ENCODE measurements at regions not wholly inside any gene's neighbourhood (a gene's known extent, or its start where the extent isn't known, plus 50 kb on each side); places are given as distances from the start of the nearest gene placed in this dataset.

DNA sequence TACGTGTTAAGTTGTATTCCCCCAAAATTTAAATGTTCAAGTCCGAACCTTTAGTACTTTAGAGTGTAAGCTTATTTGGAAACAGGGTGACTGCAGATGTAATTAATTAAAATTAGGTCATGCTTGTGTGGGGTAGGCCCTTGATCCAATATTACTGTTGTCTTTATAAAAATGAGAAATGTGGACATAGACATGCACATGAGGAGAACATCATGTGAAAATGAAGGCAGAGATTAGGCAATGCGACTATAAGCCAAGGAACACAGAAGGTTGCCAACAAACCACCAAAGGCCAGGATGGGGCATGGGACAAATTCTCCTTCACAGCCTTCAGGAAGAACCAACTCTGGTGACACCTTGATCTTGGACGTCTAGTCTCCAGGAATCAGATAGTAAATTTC is 1698.4 kb upstream of the SLC10A2 start:
- DNase-seq = no peak

DNA sequence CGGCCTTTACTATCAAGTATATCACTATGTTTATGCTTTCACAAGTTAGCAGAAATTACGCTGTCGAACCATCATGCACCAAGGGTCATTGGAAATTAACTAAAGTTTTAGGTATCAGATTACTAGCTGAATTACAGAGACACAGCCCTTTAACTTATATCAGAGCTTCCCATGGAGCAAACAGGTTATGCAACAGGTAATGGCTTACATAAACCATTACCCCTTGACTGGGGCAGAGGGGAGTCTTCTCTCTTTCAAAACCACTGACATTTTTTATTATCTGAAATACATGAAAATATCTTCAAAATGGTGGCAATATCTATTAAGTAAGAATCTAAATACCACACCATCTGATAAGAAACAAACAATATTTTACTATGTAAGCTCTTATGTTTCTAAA is 1692.9 kb upstream of the SLC10A2 start:
- DNase-seq = no peak

DNA sequence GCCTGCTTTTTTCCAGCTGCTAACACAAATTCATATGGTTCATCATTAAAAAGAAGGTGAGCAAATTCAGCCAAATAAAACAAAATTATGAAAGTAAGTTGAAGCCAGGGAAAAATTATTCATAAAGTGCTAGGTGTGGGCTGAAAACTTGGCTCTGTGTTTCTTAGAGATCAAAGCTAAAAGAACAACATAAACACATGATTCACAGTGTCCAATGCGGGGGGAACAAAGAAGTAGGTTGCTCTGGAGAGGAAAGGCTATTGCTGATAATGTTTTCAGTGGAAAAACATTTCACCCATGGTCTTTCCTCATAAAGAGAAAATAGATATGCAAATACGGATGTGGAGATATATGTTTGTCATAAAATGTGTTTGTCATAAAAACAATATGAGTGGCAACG is 1691.5 kb upstream of the SLC10A2 start:
- no peak for DNase-seq

DNA sequence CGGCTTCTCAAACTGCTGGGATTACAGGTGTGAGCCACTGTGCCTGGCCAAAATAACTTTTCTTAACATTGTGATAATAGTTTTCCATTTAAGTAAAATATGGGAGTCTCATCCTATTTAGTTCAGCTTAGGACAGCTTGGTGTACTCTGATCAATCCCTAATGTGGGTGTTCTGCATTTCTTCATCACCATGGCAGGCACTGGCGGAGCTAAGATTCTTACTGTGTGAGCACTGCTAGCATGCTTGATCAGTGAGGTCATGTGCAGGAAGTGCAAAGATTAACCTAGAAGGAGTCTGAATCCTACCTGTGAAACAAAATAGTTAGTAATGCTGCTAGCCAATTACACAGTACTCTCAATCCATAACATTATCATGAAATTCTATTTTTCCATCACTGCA is 1684.2 kb upstream of the SLC10A2 start:
- no peak for DNase-seq

DNA sequence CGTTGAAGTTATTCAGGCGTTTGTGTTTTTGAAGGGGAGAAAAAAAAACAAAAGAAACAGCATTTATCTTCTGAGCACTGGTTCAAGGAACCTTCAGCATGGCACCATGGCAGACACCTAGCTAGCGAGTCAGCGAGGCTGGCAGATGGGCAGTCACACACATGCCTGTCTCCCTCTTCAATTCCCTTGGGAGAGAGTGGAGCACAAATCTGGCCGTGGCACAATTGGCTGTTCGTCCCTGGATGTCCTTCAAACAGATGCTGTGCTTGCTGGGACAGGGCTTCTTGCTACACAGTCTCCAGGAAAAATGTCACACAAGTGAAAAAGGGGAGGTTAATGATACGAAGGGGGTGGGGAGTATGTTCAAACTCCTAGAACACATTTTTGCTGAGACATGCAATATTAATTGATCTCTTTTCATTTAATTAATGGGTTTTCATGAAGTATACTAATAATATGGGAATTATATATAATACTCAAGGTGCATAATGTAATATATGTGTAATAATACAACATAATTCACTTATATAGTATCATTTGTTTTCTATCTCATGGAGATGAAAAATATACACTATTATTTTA is 1674.5 kb upstream of the SLC10A2 start:
- DNase-seq = no peak

DNA sequence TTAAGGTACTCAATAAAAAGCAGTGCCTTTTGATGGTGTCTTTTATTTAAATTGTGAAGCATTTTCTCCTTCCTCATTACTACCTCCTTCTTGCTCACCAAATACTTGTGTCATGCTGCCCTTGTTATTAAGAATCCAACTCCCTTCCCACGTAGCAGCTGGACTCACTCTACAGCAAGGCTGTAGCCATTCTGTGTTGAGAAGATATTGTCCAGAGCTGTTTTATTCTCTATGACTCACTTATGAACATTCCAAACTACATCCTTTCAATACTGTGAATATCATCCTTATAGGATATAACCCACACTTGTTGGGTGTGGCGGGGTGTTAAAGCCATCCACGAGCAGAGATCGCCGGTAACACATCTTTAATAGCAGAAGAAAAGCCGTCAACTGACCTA is 1671.5 kb upstream of the SLC10A2 start:
- DNase-seq = no peak

DNA sequence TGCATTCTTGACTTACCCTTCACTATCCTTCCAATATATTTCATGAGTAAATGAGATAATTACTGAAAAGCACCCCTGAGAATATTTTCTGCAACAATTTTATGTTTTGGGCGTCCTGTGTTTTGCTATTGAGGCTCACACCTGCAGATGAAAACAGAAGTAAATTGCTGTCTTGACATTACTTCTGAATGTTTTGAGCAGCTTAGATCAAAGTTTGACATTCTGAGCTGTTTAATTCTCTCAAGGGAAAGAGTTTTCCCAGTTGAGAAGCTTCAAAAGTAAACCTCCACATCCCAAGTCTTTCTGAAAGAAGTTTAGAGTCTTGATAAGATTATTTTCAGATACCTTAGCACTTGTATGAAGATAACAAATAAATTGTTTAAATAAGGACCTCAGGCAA is 1667.2 kb upstream of the SLC10A2 start:
- DNase-seq = no peak

DNA sequence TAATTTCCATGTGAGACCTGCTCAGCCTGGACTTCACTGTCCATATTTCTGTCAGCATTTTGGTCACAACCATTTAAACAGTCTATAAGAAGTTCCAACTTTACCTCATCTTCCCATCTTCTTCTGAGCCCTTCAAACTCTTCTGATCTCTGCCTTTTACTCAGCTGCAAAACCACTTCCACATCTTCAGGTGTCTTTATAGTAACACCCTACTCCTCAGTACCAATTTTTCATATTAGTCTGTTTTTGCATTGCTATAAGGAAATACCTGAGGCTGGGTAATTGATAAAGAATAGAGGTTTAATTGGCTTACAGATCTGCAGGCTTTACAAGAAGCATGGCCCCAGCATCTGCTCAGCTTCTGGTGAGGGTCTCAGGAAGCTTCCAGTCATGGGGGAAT is 1648.9 kb upstream of the SLC10A2 start:
- no peak for DNase-seq

DNA sequence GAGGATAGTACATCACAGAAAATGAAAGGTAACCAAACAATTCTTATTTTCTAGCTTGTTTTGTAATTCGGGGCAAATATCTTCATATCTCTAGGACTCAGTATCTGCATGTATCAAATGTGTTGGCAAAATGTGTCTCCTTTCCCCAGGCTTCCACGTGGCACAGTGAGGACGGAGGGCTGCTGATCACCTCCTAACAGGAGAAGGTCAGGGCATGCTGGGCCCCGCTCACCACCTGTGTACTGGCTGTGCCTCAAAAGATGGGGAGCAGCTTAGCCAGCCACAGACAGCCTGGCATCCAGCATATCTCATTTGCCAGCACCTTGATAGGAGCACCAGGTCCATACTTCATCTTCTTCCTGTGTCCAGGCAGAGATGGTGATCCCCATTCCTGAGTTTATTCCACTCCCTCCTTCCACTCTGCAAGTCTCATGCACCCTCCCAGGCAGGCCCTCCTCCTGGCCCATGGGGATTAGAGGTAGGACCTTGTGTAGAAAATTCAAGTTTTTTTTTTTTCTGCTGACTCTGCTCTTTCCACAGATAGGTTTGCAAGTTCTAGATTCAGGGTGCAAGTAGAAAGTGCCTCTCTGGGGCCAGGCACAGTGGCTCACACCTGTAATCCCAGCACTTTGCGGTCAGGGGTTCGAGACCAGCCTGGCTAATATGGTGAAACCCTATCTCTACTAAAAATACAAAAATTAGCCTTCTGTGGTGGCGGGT is 1639.0 kb upstream of the SLC10A2 start:
- no peak for DNase-seq

DNA sequence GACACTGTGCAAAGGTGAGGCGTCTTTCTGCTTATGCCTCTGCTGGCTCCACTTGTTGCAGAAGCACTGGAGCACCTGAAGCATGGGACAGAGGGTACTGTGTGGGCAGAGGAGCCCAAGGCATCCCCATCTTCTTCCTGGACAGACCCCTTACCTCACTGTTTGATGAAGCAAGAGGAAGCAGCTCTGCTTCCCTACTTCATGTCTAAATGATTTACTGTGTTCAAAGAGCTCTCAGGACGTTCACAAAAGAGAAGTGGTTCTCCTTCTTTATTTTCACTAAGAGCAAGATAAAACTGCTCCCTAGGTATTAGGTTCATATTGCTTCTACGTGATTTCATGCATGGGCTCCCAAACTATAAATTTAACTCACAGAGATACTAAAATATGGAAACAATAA is 1635.4 kb upstream of the SLC10A2 start:
- DNase-seq = peak; percentile 25

DNA sequence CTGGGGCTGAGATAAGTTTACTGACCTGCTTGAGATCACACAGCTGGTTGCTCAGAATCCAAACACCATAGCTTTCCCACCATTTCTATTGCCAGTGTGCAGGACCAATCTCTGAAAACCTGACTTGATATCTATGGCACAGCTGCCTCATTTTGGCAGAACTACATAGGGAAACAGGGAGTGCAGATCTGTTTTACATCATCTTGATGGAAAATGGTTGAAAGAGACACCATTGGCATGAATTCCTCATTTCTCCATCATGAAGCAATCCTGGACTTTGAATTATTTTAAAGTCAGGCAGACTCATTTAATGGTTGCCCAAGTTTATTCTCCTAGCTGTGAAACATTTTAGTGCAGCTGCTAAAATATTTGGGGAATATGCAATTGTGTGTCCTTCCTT is 1628.2 kb upstream of the SLC10A2 start:
- peak; percentile 9 for DNase-seq

DNA sequence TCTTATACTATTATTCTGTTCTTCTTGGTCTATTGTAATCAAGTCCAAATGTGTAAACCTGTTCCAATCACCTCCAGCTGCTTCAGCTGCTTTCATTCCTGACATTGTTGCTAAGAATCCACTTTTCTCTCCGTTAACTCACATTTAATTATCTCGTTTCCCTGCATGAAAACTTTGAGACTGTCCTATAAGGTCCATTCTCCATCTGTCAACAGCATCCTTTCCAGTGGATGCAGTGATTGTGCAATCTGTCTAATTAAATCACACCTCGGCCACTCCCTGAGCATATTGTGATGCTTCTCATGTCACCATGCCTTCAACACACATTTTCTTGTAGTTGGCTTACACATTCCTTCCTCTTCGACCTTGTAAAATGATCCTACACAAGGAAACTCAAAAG is 1626.9 kb upstream of the SLC10A2 start:
- DNase-seq = no peak

DNA sequence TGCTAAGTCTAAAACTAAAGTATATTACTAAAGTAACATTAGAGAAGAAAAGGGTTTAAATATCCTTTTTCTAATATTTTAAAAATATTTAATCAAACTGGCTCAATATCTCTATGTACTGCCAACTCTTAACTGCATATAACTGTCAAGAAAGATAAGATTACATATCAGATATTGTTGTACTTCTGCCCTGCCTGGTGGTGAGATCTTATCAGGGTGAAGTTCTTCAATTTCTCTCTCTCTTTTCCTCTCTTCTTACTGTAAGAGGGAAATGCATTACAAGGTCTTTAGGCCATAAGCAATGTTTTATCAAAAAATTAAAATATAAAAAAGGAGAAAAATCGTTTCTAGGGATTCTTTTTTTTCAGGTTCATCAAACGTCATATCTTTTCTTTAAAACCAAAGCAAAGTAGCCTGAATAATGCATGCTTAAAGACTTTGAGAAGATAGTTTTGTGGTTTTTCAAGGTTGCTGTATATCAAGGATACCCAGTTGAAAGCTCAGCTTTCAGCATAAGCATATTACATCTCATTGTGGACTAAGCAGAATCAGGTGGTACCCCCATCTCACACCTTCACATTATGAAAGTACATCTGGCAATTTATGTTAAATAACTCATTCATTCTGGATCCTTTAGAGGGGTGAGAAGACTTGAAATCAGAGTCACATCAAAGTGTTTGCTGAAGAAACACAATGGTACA is 1625.7 kb upstream of the SLC10A2 start:
- DNase-seq = no peak

DNA sequence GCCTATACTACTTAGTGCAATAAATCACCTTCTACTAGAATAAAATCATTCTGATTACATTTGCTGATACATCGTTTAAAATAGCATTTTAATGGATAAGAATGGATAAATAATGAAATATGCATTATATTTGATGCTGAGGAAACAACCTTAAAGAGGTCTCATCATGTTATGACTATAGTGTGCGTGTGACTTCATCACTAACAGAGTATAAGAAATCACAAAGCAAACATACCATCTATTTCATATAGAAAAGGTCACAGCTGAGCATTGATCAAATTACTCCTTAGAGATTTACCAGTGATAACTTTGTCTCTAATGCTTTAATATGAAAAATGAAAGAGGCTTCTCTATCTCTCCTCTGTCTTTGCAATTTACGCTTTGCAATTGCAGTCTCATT is 1620.3 kb upstream of the SLC10A2 start:
- DNase-seq = no peak

DNA sequence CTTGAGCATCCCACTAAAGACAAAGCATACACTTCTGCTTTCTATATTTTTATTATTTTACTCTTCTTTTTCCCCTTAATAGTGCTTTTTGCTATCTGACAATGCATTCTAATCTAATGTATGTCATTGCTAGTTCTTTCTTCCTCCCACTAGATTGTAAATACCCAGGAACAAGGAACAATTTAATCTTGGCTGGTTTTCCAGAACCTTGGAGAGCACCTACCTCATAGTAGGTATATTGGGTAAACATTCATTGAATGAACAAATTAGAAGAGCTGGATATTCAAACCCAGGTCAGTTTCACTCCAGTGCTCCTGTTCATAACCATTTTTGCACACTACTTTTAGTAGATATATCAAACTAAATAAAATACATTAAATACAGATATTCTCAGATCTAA is 1617.6 kb upstream of the SLC10A2 start:
- DNase-seq = no peak

DNA sequence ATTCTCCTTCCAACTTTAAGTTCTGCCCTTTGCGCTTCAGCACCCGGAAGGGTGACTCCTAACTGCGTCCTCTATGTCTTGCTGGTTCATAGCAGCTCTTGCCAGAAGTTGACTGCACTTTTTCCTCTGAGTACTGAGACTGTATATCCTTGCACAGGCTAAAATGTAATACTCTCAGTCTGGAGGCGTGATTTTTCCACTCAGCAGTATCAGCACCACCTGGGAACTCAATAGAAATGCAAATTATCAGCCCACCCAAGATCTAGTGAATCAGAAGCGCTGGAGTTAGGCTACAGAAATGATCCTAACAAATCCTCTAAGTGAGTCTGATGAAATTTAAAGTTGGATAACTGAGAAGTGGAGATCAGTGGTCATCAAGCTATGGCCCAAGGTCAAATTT is 1611.9 kb upstream of the SLC10A2 start:
- no peak for DNase-seq

DNA sequence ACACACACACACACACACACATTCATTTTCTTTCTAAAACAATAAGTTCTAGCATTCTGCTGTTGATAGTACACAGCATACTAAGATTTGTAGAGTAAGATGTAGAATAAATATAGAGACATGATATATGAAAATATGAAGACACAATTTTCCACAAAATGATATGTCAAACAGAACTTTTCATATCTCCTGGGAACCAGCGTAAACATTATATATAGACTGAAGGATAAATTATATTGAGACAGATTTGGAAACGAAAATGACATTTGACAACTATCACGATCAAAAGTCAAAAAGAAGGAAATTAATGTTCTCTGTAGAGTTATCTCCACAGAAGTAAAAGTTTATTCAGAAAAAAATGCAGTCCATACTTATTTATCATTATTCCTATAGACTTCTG is 1605.7 kb upstream of the SLC10A2 start:
- DNase-seq = no peak

DNA sequence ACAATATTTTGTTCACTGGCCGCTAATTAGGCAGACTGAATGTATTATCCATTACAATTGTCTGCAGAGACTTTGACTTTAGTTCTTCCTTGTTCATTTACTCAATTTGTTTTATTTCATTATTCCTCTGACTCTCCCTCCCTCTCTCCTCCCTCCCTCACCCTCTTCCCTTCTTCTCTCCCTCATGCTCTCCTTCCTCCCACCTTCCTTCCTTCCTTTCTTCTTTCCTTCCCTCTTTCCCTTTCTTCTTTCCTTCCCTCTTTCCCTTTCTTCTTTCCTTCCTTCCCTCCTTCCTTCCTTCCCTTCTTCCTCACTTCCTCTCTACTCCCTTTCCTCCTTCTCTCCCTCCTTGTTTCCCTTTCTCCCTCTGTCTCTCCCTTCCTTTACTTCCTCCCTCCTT is 1591.0 kb upstream of the SLC10A2 start:
- DNase-seq = no peak

DNA sequence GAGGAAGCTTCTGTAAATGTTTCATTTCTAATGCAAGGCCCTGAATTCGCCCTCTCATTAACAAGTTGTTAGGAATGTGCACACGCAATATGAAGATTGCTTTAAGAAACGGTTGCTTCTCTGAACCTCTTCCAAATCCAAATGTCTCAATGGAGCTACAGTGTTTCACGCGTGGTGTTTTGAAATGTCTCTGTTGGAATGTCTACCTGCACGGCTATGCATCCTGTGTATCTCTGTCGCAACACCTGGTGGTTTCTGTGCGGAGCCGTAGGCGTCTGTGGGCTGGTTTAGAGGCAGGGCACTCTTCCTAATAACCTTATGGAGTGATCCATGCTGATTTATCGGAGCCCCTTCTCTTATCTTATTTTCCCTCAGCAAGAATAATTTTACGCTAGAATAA is 1584.2 kb upstream of the SLC10A2 start:
- no peak for DNase-seq

DNA sequence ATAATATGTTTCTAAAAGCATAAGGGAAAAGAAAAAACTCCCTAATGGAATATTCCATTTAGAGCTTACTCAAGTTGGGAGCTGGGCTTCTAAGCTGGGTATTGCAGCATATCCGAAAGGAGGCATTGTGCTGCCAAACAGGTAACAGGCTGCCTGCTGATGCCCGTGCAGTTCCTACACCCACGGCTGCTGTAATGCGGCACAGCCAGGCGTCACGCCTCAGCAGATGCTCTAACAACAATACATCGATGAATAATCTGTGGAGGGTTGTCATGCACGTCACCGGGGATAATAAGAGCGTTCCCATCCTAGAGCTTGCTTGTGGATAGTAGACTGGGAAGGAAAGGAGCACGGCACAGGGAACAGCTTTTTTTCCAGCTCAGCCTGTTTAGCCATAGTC is 1582.1 kb upstream of the SLC10A2 start:
- DNase-seq = no peak

DNA sequence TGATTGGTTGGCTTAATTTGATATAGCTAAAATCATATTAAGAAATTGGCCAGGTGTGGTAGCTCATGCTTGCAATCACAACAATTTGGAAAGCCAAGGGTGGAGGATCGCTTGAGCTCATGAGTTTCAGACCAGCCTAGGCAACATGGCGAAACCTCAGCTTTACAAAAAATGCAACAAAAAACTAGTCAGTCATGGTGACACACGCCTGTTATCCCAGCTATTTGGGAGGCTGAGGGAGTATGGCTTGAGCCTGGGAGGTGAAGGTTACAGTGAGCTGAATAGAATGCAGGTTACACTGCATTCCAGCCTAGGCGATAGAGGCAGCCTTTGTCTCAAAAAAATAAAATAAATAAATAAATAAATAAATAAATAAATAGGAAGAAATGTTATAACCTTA is 1579.6 kb upstream of the SLC10A2 start:
- no peak for DNase-seq

DNA sequence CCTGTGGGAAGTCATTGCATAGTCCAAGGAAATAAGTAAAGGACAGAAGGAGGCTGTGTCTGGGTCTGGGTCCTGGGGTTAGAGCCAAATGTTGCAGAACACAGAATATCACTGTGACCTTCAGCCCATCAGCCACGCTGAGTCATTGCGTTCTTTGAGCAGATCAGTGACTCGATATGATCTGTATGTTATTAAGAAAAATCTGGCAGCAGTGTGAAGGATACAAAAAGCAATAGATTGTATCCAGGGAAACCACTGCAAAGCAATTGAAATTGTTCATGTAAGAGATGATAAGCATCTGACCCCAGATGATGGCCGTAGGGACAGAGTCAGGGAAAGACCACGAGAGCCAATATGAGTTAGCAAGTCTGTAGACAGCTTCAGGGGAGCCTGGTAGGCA is 1575.1 kb upstream of the SLC10A2 start:
- no peak for DNase-seq

DNA sequence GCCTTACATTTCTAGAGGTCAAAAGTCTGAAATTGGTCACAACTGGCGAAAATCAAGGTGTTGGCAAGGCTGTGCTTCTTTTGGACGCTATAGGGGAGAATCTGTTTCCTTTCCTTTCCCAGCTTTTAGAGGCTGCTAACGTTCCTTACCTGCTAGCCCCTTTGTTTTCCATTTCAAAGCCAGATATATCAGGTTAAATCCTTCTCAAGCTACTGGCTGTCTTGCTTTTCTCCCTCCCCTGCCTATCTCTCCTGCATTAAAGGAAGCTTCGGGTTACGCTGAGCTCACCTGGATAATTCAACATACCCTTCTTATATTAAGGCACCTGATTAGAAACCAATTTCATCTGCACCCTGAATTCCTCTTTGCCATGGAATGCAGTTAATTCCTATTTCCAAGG is 1569.7 kb upstream of the SLC10A2 start:
- DNase-seq = no peak

DNA sequence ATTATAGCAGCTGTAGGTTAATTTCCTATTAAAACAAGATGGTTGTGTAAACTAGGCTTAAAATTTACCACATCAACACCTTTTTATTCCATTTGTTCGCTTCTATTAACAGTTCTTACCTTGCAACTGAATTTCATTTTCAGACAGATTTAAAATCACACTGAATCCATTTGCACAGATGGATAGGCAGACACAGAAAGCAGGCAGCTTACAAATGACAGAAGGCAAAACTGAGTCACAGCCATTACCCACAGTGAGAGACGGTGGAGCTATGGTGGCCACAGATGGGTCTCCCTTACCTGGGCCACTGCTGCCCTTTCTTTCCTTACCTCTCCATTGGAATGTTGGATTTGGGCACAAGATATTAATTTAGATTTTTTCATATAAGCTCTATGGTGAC is 1567.8 kb upstream of the SLC10A2 start:
- no peak for DNase-seq

DNA sequence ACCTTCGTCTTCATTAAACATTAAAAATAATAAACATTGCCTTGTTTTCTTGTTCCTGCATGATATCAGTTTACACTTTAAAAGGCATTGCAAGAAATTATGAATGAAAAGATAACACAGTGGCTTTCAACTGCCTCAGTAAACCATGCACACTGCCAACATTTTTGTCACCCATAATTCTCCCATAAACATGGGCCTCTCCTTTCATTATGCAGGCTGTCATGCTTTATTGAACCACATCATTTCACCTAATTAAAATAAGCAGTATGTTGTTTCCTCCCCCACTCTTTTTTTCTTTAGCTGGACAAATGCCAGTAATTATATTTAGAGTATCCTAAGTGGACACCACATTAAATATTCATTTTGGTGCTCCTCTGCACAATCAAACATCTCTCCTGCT is 1566.5 kb upstream of the SLC10A2 start:
- peak; percentile 54 for DNase-seq
